Astrocyte of the cerebellum (primary cell): ENCODE measurements at regions not wholly inside any gene's neighbourhood (a gene's known extent, or its start where the extent isn't known, plus 50 kb on each side); places are given as distances from the start of the nearest gene placed in this dataset.

Experiments used
- DNase-seq: peaks from one replicate; pipeline ENCODE4 v3.0.0-alpha.2; 2011; ENCODE audit warnings: low read depth
- H3K4me3 ChIP-seq: 2 replicates; pipeline ENCODE4 v1.5.1; 2011; ENCODE audit warnings: mild to moderate bottlenecking, low read depth, low read length, moderate library complexity
- in situ Hi-C: cut with HindIII; loops from 2 replicates; pipeline ENCODE4 v1.10.0; 2017; ENCODE audit warnings: low sequenced_read_pairs
- TF ChIP-seq, protein P1 (sequence below): IDR thresholded peaks from 2 replicates; pipeline ENCODE4 v1.5.1; 2012; ENCODE audit warnings: low read length, low read depth, moderate library complexity, mild to moderate bottlenecking; ENCODE audit errors: missing control alignments

DNA sequence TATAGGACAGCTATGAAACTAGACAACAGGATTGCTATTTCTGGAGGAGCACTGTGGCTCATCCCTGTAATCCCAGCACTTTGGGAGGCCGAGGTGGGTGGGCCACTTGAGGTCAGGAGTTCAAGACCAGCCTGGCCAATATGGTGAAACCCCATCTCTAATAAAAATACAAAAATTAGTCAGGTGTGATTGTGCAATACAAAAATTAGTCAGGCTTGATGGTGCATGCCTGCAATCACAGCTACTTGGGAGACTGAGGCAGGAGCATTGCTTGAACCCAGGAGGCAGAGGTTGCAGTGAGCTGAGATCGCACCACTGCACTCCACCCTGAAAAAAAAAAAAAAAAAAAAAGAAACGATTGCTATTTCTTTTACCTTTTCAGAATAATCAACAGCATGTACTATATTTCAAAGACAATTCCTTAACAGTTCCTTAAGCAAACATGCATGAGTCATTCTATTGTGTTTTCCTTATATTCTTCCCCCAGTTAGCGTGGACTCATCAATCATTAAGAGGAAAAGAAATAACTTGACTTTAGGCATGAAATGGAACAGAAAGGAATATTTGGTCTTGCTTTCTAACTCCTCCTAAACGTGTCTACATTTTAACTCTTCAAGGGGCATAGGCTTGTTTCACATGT lies 162.6 kb downstream of the TAF11L14 start:
- in situ Hi-C loops = no loop called here
- TF ChIP-seq, protein P1, sequence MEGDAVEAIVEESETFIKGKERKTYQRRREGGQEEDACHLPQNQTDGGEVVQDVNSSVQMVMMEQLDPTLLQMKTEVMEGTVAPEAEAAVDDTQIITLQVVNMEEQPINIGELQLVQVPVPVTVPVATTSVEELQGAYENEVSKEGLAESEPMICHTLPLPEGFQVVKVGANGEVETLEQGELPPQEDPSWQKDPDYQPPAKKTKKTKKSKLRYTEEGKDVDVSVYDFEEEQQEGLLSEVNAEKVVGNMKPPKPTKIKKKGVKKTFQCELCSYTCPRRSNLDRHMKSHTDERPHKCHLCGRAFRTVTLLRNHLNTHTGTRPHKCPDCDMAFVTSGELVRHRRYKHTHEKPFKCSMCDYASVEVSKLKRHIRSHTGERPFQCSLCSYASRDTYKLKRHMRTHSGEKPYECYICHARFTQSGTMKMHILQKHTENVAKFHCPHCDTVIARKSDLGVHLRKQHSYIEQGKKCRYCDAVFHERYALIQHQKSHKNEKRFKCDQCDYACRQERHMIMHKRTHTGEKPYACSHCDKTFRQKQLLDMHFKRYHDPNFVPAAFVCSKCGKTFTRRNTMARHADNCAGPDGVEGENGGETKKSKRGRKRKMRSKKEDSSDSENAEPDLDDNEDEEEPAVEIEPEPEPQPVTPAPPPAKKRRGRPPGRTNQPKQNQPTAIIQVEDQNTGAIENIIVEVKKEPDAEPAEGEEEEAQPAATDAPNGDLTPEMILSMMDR = no peak
- peak; percentile 23 for DNase-seq
- H3K4me3 ChIP-seq = no peak overlapping the region

DNA sequence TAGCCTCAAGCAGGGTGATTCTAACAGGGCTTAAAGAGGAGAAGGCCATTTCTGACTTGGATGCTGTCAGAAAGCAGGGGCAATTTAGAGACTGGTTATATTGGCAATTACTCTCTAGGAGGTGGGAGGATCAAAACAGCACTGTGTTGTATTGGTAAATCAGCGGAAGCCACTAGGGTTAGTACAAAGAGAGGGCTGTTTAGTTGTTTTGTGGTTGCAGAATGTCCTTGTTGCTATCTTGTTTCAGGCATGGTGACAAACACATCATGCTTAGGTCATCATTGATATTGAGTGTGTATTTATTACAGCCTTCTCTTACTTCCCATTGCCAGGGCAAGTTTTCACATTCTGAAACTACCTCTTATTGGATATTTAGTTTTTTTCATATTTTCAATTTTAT lies 165.3 kb downstream of the TAF11L14 start:
- in situ Hi-C loops = no loop called here
- DNase-seq = no peak
- H3K4me3 ChIP-seq = no peak overlapping the region
- TF ChIP-seq, protein P1 = no peak

DNA sequence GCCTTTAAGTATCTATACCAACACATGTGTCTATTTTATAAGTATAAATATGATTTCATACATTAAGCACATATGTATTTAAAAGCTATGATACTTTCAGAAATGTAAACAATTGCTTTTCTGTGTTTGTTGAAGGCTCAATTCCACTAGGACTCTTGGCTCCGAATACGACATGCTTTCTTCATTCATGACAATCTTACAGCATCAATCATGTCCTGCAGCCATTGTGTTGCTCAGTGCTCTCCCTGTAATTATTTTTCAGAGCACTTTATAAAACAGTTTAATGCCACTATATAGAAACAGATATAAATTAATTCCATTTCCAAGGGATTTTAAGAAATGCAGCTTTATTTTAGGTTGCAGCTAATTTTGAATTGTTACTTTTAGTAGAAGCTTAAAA lies 167.3 kb downstream of the TAF11L14 start:
- DNase-seq = no peak
- TF ChIP-seq, protein P1 = no peak
- in situ Hi-C loops = no loop called here
- no peak overlapping the region for H3K4me3 ChIP-seq

DNA sequence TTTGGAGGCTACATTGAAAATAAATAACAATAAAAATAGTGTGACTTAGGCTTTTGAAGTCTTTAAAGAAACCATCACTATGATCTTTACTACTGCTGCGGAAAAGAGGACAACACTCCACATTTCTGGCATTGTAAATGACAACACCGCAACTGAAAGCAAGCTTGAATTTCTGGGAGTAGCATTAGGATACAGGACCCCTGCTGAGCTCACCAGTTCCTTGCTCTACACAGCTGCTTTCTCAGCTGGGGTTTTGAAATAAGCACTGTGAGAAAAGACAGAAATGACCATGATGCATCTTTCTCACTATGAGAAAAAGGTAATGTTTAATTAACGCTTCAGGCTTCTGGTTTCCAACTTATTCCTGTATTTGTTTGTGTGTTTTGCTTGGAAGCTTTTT lies 168.0 kb downstream of the TAF11L14 start:
- TF ChIP-seq, protein P1 = no peak
- DNase-seq = peak; percentile 20
- H3K4me3 ChIP-seq = no peak overlapping the region
- in situ Hi-C loops = no loop called here

DNA sequence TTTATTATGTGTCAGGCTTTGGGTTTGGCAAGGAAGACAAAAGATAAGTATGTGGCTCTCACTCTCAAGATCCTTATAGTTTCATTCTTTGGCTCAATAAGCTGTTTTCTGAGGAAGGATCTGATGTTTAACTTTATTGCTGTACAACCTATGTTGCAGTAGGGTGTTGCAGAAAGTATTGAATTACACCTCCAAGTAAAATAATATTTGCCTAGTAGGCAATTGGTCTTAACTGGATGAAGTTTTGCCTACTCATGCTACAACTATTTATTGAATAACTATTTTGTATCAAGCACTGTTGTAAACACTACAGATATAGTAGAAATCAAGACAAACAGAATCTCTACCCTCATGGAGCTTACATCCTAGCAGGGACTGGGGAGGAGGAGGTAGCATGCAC lies 169.7 kb downstream of the TAF11L14 start:
- in situ Hi-C loops = no loop called here
- DNase-seq = no peak
- TF ChIP-seq, protein P1 = no peak
- no peak overlapping the region for H3K4me3 ChIP-seq

DNA sequence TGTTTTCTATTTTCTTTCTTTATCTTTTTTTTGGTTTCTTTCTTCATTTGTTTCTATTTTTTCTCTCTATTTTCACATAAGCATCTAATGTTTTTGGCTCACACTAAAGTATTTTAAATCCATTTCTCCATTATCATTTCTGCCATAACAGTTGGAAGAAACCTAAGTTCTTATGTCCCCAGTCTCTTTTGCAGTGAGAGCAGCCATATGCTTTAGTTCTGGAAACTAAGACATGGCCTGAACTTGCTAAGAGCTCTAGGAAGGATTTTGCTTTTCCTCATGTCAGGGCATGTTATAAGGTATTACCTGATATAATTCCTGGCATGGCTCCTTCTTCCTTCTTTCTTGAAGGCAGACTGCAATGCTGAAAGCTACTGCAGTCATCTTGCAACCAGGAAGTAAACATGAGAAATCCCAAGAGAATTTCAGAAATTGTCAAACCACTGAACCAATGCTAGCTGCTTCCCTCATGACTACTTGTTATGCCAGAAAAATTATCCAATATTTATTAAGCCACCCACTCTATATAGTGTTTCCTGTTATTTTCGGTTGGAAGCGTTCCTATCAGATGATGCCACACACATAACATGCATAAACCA lies 171.1 kb downstream of the TAF11L14 start:
- in situ Hi-C loops = no loop called here
- no peak overlapping the region for H3K4me3 ChIP-seq
- DNase-seq = no peak
- TF ChIP-seq, protein P1 = no peak
